ENCODE measurements at regions not wholly inside any gene's neighbourhood (a gene's known extent, or its start where the extent isn't known, plus 50 kb on each side); places are given as distances from the start of the nearest gene placed in this dataset.

- TF ChIP-seq CTCF (IDR thresholded peaks at IDR 0.05): no peak
- no peak for TF ChIP-seq POLR2A (IDR thresholded peaks at IDR 0.05)
These were observed 89.0 kb upstream of the MLN start for GRCh38 chr6:33892581-33893346.

GRCh38 chr6:33888664-33889200 lies 84.9 kb upstream of the MLN start:
- intact Hi-C loops (cut with DNase I; ENCODE audit: low total_unique reads): no loop called here
- no peak overlapping the region for H3K4me3 ChIP-seq

More at GRCh38 chr6:33892581-33893346, 89.0 kb upstream of the MLN start:
- H3K27ac ChIP-seq: no peak overlapping the region
- intact Hi-C loops (cut with DNase I; ENCODE audit: low total_unique reads): no loop called here
- H3K36me3 ChIP-seq: no peaks in the 10 kb centered on the region
- H3K4me1 ChIP-seq: peaks cover 5% of the 10 kb centered on the region in 2 donors
- H3K9me3 ChIP-seq: no peaks in the 10 kb centered on the region
- H3K27me3 ChIP-seq: no peaks in the 10 kb centered on the region
- no peak overlapping the region for H3K4me3 ChIP-seq
- no peak for DNase-seq

GRCh38 chr6:33888183-33888582 lies 84.4 kb upstream of the MLN start:
- no peak for DNase-seq
- H3K27me3 ChIP-seq: no peaks in the 10 kb centered on the region
- peak overlapping the region in 1 of 2 donors; percentile 62 for H3K27ac ChIP-seq
- H3K4me3 ChIP-seq: no peak overlapping the region
- peaks cover 0 to 5% of the 10 kb centered on the region in 2 donors for H3K4me1 ChIP-seq
- TF ChIP-seq POLR2A (IDR thresholded peaks at IDR 0.05): no peak
- no peak for TF ChIP-seq CTCF (IDR thresholded peaks at IDR 0.05)
- no peaks in the 10 kb centered on the region for H3K36me3 ChIP-seq
- intact Hi-C loops (cut with DNase I; ENCODE audit: low total_unique reads): no loop called here
- no peaks in the 10 kb centered on the region for H3K9me3 ChIP-seq

More at GRCh38 chr6:33888664-33889200, 84.9 kb upstream of the MLN start:
- no peaks in the 10 kb centered on the region for H3K27me3 ChIP-seq
- H3K9me3 ChIP-seq: no peaks in the 10 kb centered on the region
- TF ChIP-seq POLR2A (IDR thresholded peaks at IDR 0.05) (no peak), CTCF (IDR thresholded peaks at IDR 0.05) (no peak)
- H3K36me3 ChIP-seq: no peaks in the 10 kb centered on the region
- H3K27ac ChIP-seq: no peak overlapping the region
- peaks cover 0 to 5% of the 10 kb centered on the region in 2 donors for H3K4me1 ChIP-seq
- no peak for DNase-seq

GRCh38 chr6:33886673-33887144 lies 82.9 kb upstream of the MLN start:
- peak overlapping the region; percentile 61 to 70 for H3K27ac ChIP-seq
- H3K9me3 ChIP-seq: no peaks in the 10 kb centered on the region
- no peaks in the 10 kb centered on the region for H3K36me3 ChIP-seq
- intact Hi-C loops (cut with DNase I; ENCODE audit: low total_unique reads): no loop called here
- H3K4me1 ChIP-seq: peaks cover 0 to 5% of the 10 kb centered on the region in 2 donors
- no peaks in the 10 kb centered on the region for H3K27me3 ChIP-seq
- peak; percentile 83 to 85 for DNase-seq
- no peak for TF ChIP-seq POLR2A (IDR thresholded peaks at IDR 0.05)
- TF ChIP-seq CTCF (IDR thresholded peaks at IDR 0.05): no peak
- H3K4me3 ChIP-seq: no peak overlapping the region
